ENCODE measurements at regions not wholly inside any gene's neighbourhood (a gene's known extent, or its start where the extent isn't known, plus 50 kb on each side); places are given as distances from the start of the nearest gene placed in this dataset.
"Not testable (repeated sequence)": the region's sequence is repeated elsewhere in the genome, so short reads cannot be mapped to it uniquely, and the experiment has no call there.

DNA sequence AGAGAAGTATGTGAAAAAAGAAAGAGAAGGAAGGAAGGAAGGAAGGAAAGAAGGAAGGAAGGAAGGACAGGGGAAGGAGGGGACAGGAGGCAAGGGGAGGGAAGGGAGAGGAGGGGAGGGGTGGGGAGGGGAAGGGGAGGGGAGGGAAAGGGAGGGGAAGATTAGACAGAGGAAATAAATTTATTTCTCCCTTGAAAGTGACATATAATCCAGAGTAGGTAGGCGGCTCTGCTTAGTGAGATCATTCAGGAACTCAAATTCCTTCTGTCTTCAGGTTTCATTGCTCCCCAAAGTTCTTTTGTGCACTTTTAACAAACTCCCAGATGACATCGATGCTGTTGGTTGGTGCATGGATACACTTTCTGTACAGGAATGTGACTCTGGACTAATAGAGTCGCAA lies 594.7 kb upstream of the STEAP1 start:
- no peak overlapping the region for H3K4me3 Mint-ChIP-seq
- peaks cover 0 to 13% (median 2%) of the 10 kb centered on the region in 3 donors for H3K9me3 Mint-ChIP-seq
- H3K4me1 Mint-ChIP-seq: peaks cover 0 to 2% (median 0%) of the 10 kb centered on the region in 3 donors
- H3K27me3 Mint-ChIP-seq: no peaks in the 10 kb centered on the region
- no peaks in the 10 kb centered on the region for H3K36me3 Mint-ChIP-seq
- H3K27ac Mint-ChIP-seq: no peak overlapping the region

- Mint-ChIP-seq H3K36me3 (no peaks in the 10 kb centered on the region), H3K27me3 (no peaks in the 10 kb centered on the region), H3K27ac (no peak overlapping the region), H3K9me3 (peaks cover 5 to 23% (median 5%) of the 10 kb centered on the region in 3 donors), H3K4me1 (peaks cover 0 to 2% (median 0%) of the 10 kb centered on the region in 3 donors), H3K4me3 (no peak overlapping the region)
Measured at GRCh38 chr7:89563597-89563996, 590.7 kb upstream of the STEAP1 start.

DNA sequence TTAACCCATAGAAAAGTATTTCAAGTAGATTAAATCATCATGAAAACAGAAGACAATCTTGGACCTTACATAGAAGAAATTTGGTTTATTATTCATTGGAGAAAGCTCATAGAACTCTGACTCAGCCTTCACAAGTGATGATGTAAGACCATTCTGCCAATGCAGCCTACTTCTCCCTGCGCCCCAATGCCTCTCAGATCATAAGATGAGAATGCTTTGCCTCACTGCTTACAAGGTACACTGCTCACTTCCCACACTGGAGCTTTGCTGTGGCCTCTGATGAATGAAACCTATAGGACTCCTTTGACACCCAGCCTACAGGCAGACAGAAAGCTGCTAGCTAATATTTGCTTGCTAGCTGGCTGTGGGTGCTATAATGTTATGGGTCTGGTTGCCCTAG lies 569.4 kb upstream of the STEAP1 start:
- H3K4me3 Mint-ChIP-seq: no peak overlapping the region
- no peak overlapping the region for H3K27ac Mint-ChIP-seq
- peaks cover under 1 to 24% (median 2%) of the 10 kb centered on the region in 3 donors for H3K9me3 Mint-ChIP-seq
- no peaks in the 10 kb centered on the region for H3K4me1 Mint-ChIP-seq
- no peaks in the 10 kb centered on the region for H3K36me3 Mint-ChIP-seq
- no peaks in the 10 kb centered on the region for H3K27me3 Mint-ChIP-seq

DNA sequence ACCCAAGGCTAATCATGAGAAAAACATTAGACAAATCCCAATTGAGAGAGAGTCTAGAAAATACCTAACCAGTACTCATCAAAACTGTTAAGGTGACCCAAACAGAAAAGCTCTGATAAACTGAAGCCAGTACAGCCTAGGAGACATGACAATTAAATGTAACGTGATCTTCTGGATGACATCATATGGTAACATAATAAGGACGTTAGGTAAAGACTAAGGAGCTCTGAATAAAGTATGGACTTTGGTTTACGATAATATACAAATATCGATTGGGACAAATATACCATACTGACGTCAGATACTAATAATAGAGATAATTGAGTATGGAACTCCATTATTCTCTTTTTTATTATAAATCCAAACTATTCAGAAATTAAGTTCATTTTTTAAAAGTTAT lies 561.1 kb upstream of the STEAP1 start:
- Mint-ChIP-seq H3K4me1 (no peaks in the 10 kb centered on the region), H3K9me3 (peaks cover 1 to 9% (median 6%) of the 10 kb centered on the region in 3 donors), H3K4me3 (no peak overlapping the region), H3K27ac (no peak overlapping the region), H3K36me3 (no peaks in the 10 kb centered on the region), H3K27me3 (no peaks in the 10 kb centered on the region)

- Mint-ChIP-seq H3K27me3 (no peaks in the 10 kb centered on the region), H3K27ac (no peak overlapping the region)
Measured at GRCh38 chr7:89602984-89603383, 551.3 kb upstream of the STEAP1 start.

GRCh38 chr7:89605362-89605761 lies 548.9 kb upstream of the STEAP1 start:
- peaks cover 10 to 15% (median 15%) of the 10 kb centered on the region in 3 donors for H3K9me3 Mint-ChIP-seq
- no peaks in the 10 kb centered on the region for H3K36me3 Mint-ChIP-seq
- no peaks in the 10 kb centered on the region for H3K27me3 Mint-ChIP-seq
- H3K4me1 Mint-ChIP-seq: no peaks in the 10 kb centered on the region
- H3K4me3 Mint-ChIP-seq: no peak overlapping the region
- H3K27ac Mint-ChIP-seq: no peak overlapping the region

More at GRCh38 chr7:89602984-89603383, 551.3 kb upstream of the STEAP1 start:
- Mint-ChIP-seq H3K36me3 (no peaks in the 10 kb centered on the region), H3K4me1 (no peaks in the 10 kb centered on the region), H3K9me3 (peaks cover 10 to 16% (median 15%) of the 10 kb centered on the region in 3 donors), H3K4me3 (no peak overlapping the region)

- no peaks in the 10 kb centered on the region for H3K4me1 Mint-ChIP-seq
- no peaks in the 10 kb centered on the region for H3K36me3 Mint-ChIP-seq
- H3K27me3 Mint-ChIP-seq: no peaks in the 10 kb centered on the region
- H3K4me3 Mint-ChIP-seq: no peak overlapping the region
- H3K27ac Mint-ChIP-seq: no peak overlapping the region
- peaks cover 6 to 11% (median 11%) of the 10 kb centered on the region in 3 donors for H3K9me3 Mint-ChIP-seq
Measured at GRCh38 chr7:89606511-89606910, 547.8 kb upstream of the STEAP1 start.

DNA sequence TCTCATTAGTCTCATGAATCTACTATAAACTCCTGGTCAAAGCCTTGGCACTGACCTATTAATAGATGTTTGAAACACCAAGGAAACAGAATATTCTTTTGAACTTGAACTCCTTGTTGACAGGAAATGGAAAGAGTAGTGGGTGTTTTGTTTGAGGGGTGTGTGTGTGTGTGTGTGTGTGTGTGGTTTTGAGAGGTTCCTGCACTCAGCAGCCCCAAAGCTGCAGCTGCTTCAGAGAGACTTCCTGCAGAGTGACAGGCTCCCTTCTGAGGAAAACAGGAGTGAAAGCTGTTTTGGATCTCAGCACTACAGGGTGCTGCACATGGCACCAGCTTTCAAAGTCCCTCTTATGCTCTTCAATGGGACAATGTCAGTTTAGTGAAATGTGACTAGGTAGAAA lies 546.5 kb upstream of the STEAP1 start:
- H3K4me1 Mint-ChIP-seq: no peaks in the 10 kb centered on the region
- H3K27me3 Mint-ChIP-seq: no peaks in the 10 kb centered on the region
- H3K9me3 Mint-ChIP-seq: peaks cover 6 to 8% (median 7%) of the 10 kb centered on the region in 3 donors
- H3K4me3 Mint-ChIP-seq: no peak overlapping the region
- no peaks in the 10 kb centered on the region for H3K36me3 Mint-ChIP-seq
- no peak overlapping the region for H3K27ac Mint-ChIP-seq

GRCh38 chr7:89616829-89617228 lies 537.4 kb upstream of the STEAP1 start:
- not testable (repeated sequence) for H3K4me3 Mint-ChIP-seq, H3K27ac Mint-ChIP-seq, H3K4me1 Mint-ChIP-seq, H3K36me3 Mint-ChIP-seq, H3K27me3 Mint-ChIP-seq, H3K9me3 Mint-ChIP-seq

DNA sequence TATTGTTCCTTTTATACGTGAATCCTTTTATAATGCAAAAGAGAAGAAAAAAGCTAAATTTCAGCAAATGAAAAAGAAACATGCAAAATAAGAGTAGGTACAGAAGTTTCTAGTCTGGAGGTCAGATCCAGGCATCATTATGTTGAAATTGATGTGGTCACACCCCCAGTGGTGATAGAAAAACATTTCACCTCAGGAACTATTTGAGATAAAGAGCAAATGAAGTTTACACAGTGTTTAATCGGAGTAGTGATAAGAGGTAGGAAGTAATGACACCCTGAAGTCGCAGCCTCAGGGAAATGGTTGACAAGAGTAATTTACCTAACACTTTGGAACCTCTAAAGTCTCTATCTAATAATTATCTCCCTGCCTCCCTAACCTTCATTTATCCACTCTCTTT lies 536.0 kb upstream of the STEAP1 start:
- Mint-ChIP-seq H3K4me3 (no peak overlapping the region), H3K27ac (no peak overlapping the region), H3K27me3 (no peaks in the 10 kb centered on the region), H3K36me3 (no peaks in the 10 kb centered on the region), H3K4me1 (peaks cover 0 to 1% (median 0%) of the 10 kb centered on the region in 3 donors), H3K9me3 (peaks cover 0 to 3% (median 0%) of the 10 kb centered on the region in 3 donors)

DNA sequence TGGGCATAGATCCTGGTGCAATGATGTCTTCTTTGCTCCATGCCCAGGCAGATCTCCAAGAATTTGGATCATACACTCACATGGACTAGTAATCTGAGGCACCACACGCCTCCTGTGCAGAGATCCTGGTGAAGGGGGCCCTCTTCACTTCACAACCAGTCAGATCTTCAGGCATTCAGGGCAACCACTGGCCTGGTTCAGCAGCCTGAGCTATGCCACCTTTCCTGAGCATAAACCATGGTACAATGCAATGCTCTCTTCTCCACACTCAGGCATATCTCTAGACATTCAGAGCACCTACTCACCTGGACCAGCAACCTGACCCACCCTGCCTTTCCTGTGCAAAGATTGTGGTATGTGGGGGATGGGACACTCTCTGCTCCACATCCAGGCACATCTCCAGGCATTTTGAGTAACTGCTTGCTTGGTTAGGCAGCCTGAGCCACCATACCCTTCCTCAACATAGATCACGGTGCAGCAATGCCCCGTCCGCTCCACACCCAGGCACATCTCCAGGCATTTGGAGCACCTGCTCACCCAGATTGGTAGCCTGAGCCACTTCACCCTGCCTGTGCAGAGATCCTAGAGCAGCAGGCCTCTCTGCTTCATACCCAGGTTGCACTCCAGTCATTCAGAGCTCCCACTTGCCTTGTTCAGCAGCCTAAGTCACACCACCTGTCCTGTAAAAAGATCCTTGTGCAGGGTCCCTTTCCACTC lies 532.2 kb upstream of the STEAP1 start:
- no peak overlapping the region for H3K27ac Mint-ChIP-seq
- H3K27me3 Mint-ChIP-seq: no peaks in the 10 kb centered on the region
- H3K4me3 Mint-ChIP-seq: no peak overlapping the region
- no peaks in the 10 kb centered on the region for H3K36me3 Mint-ChIP-seq
- peaks cover 0 to 3% (median 0%) of the 10 kb centered on the region in 3 donors for H3K9me3 Mint-ChIP-seq
- H3K4me1 Mint-ChIP-seq: peaks cover 0 to 2% (median 0%) of the 10 kb centered on the region in 3 donors

DNA sequence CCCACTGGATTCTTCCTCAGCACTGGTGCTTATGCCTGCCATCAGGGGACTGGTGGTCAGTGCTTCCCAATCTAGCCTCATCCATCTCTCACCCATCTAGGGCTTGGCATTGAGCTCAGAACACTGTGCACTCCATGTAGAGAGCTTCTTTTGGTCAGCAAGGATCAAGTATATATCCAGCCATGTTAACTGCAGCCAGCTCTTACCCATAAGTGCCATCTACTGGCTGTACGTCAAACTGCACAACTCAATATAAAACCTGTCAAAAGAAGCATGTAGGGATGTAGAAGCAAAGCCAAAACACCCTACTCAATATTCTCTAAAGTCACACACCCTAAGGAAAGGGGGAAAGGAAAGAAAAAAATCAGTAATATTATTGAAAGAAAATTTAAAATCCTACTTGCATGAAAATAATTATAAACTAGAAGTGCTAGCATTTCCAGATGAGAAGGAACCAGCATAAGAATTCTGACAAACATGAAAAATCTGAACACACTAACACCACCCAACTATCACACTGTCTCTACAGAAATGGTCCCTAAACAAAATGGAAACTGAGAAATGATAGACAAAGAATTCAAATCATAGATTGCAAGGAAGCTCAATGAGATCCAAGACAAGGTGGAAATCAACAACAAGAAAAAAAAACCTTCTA lies 531.1 kb upstream of the STEAP1 start:
- no peak overlapping the region for H3K4me3 Mint-ChIP-seq
- H3K4me1 Mint-ChIP-seq: peaks cover 0 to 2% (median 0%) of the 10 kb centered on the region in 3 donors
- no peak overlapping the region for H3K27ac Mint-ChIP-seq
- H3K36me3 Mint-ChIP-seq: no peaks in the 10 kb centered on the region
- H3K27me3 Mint-ChIP-seq: no peaks in the 10 kb centered on the region
- peaks cover 0 to 3% (median 0%) of the 10 kb centered on the region in 3 donors for H3K9me3 Mint-ChIP-seq

DNA sequence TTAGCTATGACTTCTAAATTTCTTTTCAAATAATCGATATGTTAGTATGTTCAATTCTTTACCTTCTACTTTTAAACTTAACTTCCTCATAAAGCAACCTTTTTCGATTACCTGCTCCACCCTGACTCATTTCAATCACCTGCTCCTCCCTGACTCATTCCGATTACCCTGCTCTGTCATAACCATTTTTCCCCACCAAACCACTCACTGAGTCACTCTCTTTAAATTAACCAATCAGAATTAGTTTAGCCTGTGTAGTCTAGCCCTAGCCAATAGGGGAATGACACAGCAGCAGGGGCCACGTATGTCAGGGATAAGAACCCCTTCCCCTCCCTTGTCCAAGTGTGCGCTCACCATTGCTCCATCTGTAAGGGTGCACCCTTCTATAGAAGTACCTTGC lies 530.1 kb upstream of the STEAP1 start:
- H3K36me3 Mint-ChIP-seq, H3K27ac Mint-ChIP-seq, H3K27me3 Mint-ChIP-seq, H3K4me1 Mint-ChIP-seq, H3K4me3 Mint-ChIP-seq, H3K9me3 Mint-ChIP-seq: not testable (repeated sequence)

DNA sequence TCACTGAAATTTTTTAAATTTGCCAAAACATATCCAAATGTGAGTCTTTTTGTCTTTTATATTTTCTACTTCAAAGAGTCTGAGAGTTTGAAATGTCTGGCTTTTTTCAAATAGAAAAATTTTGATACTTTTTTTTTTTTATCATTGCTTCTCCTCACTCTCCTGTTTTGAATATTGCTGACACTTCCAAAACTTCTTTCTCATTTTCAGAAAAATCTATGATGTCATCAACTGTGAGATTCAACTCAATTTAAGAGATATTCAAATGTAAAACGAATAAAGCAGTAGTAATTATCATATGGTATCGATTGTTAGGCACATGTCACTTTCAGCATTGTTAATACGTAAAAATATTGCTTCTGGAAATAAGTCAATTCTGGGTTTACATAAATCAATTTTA lies 505.8 kb upstream of the STEAP1 start:
- Mint-ChIP-seq H3K36me3 (no peaks in the 10 kb centered on the region), H3K4me1 (no peaks in the 10 kb centered on the region)

DNA sequence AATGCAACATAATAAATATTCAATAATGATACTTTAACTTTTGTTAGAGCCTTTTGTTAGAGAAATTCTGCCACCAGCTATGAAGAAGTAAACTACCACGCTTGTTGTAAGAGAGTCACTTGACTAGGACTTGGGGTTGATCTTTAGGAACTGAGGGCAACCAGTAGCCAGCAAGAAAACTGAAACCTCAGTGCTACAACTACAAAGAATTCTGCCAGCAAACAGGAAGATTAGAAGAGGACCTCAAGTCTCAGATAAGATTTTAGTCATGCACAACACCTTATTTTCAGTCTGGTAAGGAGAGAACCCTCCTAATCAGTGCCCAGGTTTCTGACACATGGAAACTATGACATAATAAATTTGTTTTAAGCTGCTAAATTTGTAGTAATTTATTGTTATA lies 498.3 kb upstream of the STEAP1 start:
- Mint-ChIP-seq H3K27me3 (no peaks in the 10 kb centered on the region), H3K9me3 (peaks cover 0 to 4% (median 0%) of the 10 kb centered on the region in 3 donors), H3K4me3 (no peak overlapping the region), H3K27ac (no peak overlapping the region), H3K36me3 (no peaks in the 10 kb centered on the region), H3K4me1 (no peaks in the 10 kb centered on the region)

More for the DNA sequence above, 505.8 kb upstream of the STEAP1 start:
- no peak overlapping the region for H3K4me3 Mint-ChIP-seq
- no peak overlapping the region for H3K27ac Mint-ChIP-seq
- peaks cover 0 to 5% (median 2%) of the 10 kb centered on the region in 3 donors for H3K9me3 Mint-ChIP-seq
- no peaks in the 10 kb centered on the region for H3K27me3 Mint-ChIP-seq

- Mint-ChIP-seq H3K27me3 (no peaks in the 10 kb centered on the region), H3K27ac (no peak overlapping the region), H3K4me1 (no peaks in the 10 kb centered on the region), H3K9me3 (peaks cover 0 to 7% (median 2%) of the 10 kb centered on the region in 3 donors), H3K4me3 (no peak overlapping the region), H3K36me3 (no peaks in the 10 kb centered on the region)
Measured at GRCh38 chr7:89661876-89662275, 492.4 kb upstream of the STEAP1 start.

Data from IgD-negative memory B cell (primary cell).